H9 (cell line): ENCODE measurements at regions not wholly inside any gene's neighbourhood (a gene's known extent, or its start where the extent isn't known, plus 50 kb on each side); places are given as distances from the start of the nearest gene placed in this dataset.

Experiments
- DNase-seq: peaks from one replicate; pipeline ENCODE4 v3.0.0-alpha.2; 2017
- H2AFZ ChIP-seq: one replicate; pipeline ENCODE4 v1.6.1; 2013; ENCODE audit warnings: mild to moderate bottlenecking, low read length, control low read depth, moderate library complexity
- H2AK5ac ChIP-seq: 2 replicates; pipeline ENCODE4 v1.6.1; 2013; ENCODE audit warnings: low read length, control low read depth, mixed read lengths; ENCODE audit not compliant: insufficient read length
- H2BK120ac ChIP-seq: one replicate; pipeline ENCODE4 v1.6.1; 2013; ENCODE audit warnings: low read depth, mild to moderate bottlenecking, low read length, control low read depth, inconsistent platforms; ENCODE audit not compliant: poor library complexity, severe bottlenecking
- H2BK12ac ChIP-seq: 2 replicates; pipeline ENCODE4 v1.6.1; 2013; ENCODE audit warnings: low read length, control low read depth, mixed read lengths, low read depth; ENCODE audit not compliant: insufficient read length
- H2BK15ac ChIP-seq: 2 replicates; pipeline ENCODE4 v1.6.1; 2013; ENCODE audit warnings: low read depth, low read length, control low read depth
- H2BK20ac ChIP-seq: one replicate; pipeline ENCODE4 v1.6.1; 2013; ENCODE audit warnings: low read depth, mild to moderate bottlenecking, low read length, control low read depth, inconsistent platforms; ENCODE audit not compliant: poor library complexity, severe bottlenecking
- H2BK5ac ChIP-seq: 2 replicates; pipeline ENCODE4 v1.6.1; 2013; ENCODE audit warnings: low read length, control low read depth, mixed read lengths; ENCODE audit not compliant: insufficient read length
- H3K14ac ChIP-seq: 2 replicates; pipeline ENCODE4 v1.6.1; 2013; ENCODE audit warnings: low read length, control low read depth; ENCODE audit not compliant: insufficient read depth
- H3K18ac ChIP-seq: 2 replicates; pipeline ENCODE4 v1.6.1; 2013; ENCODE audit warnings: low read depth, mild to moderate bottlenecking, mixed read lengths, low read length, control low read depth; ENCODE audit not compliant: insufficient read length
- H3K23ac ChIP-seq: 2 replicates; pipeline ENCODE4 v1.6.1; 2013; ENCODE audit warnings: low read length, control low read depth, mixed read lengths, low read depth; ENCODE audit not compliant: insufficient read length
- H3K23me2 ChIP-seq: 2 replicates; pipeline ENCODE4 v1.6.1; 2013; ENCODE audit warnings: low read depth, mild to moderate bottlenecking, mixed read lengths, low read length, control low read depth; ENCODE audit not compliant: insufficient read length, poor library complexity, severe bottlenecking
- H3K27ac ChIP-seq: 2 replicates; pipeline ENCODE4 v1.5.1; 2013; ENCODE audit warnings: low read length, control low read depth, mixed read lengths, low read depth; ENCODE audit not compliant: insufficient read length
- H3K27me3 ChIP-seq: 2 replicates; pipeline ENCODE4 v1.6.1; 2013; ENCODE audit warnings: low read length, control low read depth, inconsistent platforms; ENCODE audit not compliant: insufficient read depth
- H3K4ac ChIP-seq: 2 replicates; pipeline ENCODE4 v1.6.1; 2013; ENCODE audit warnings: low read depth, mild to moderate bottlenecking, control low read depth, inconsistent platforms, low read length, moderate library complexity
- H3K4me1 ChIP-seq: 2 replicates; pipeline ENCODE4 v1.6.1; 2013; ENCODE audit warnings: low read length, control low read depth, inconsistent platforms; ENCODE audit not compliant: insufficient read depth
- H3K4me2 ChIP-seq: 2 replicates; pipeline ENCODE4 v1.6.1; 2013; ENCODE audit warnings: low read length, control low read depth, mixed read lengths; ENCODE audit not compliant: insufficient read length, insufficient read depth
- H3K56ac ChIP-seq: 2 replicates; pipeline ENCODE4 v1.6.1; 2013; ENCODE audit warnings: low read depth, mild to moderate bottlenecking, mixed read lengths, low read length, control low read depth; ENCODE audit not compliant: insufficient read length
- H3K79me1 ChIP-seq: 2 replicates; pipeline ENCODE4 v1.6.1; 2013; ENCODE audit warnings: low read depth, mild to moderate bottlenecking, moderate library complexity, low read length, control low read depth, inconsistent platforms; ENCODE audit not compliant: insufficient read depth, poor library complexity, severe bottlenecking
- H3K79me2 ChIP-seq: 2 replicates; pipeline ENCODE4 v1.6.1; 2013; ENCODE audit warnings: low read length, control low read depth, inconsistent platforms; ENCODE audit not compliant: insufficient read depth
- H3K9ac ChIP-seq: 2 replicates; pipeline ENCODE4 v1.6.1; 2013; ENCODE audit warnings: low read length, control low read depth, mixed read lengths; ENCODE audit not compliant: insufficient read length; ENCODE audit errors: extremely low read depth
- H3K9me3 ChIP-seq: one replicate; pipeline ENCODE4 v1.6.1; 2013; ENCODE audit warnings: low read depth, low read length, inconsistent platforms; ENCODE audit not compliant: control insufficient read depth
- H3T11ph ChIP-seq: one replicate; pipeline ENCODE4 v1.6.1; 2013; ENCODE audit warnings: mild to moderate bottlenecking, low read length, control low read depth, inconsistent platforms
- H4K20me1 ChIP-seq: one replicate; pipeline ENCODE4 v1.6.1; 2013; ENCODE audit not compliant: control insufficient read depth, insufficient read length, insufficient read depth
- H4K5ac ChIP-seq: 2 replicates; pipeline ENCODE4 v1.6.1; 2013; ENCODE audit warnings: low read depth, mild to moderate bottlenecking, mixed read lengths, low read length, control low read depth; ENCODE audit not compliant: insufficient read length
- H4K8ac ChIP-seq: replicated peaks from 2 replicates; pipeline ENCODE4 v1.6.1; 2013; ENCODE audit warnings: low read length, control low read depth, mixed read lengths, low read depth; ENCODE audit not compliant: insufficient read length
- H4K91ac ChIP-seq: 2 replicates; pipeline ENCODE4 v1.6.1; 2013; ENCODE audit warnings: low read depth, mild to moderate bottlenecking, moderate library complexity, mixed read lengths, low read length, control low read depth; ENCODE audit not compliant: insufficient read length
- H3K27ac Mint-ChIP-seq, 3 experiments: 2 replicates in 2 of 3; 3 replicates in 1 of 3; pipeline ENCODE4 v1.8.0; 2020 to 2021; ENCODE audit warnings: mixed read lengths in 3 of 3, mild to moderate bottlenecking in 1 of 3, moderate library complexity in 1 of 3
- H3K27me3 Mint-ChIP-seq: 2 replicates; pipeline ENCODE4 v1.8.0; 2021; ENCODE audit warnings: low read depth, mild to moderate bottlenecking, moderate library complexity, mixed read lengths
- H3K36me3 Mint-ChIP-seq, 3 experiments: 2 replicates in 2 of 3; 3 replicates in 1 of 3; pipeline ENCODE4 v1.8.0; 2020 to 2021; ENCODE audit warnings: low read depth in 3 of 3, mixed read lengths in 3 of 3; ENCODE audit not compliant: insufficient read depth in 1 of 3
- H3K4me1 Mint-ChIP-seq, 2 experiments: 2 replicates each; pipeline ENCODE4 v1.8.0; 2020; ENCODE audit warnings: mixed read lengths in 2 of 2
- H3K4me3 Mint-ChIP-seq, 2 experiments: 2 replicates in 1 of 2; 3 replicates in 1 of 2; pipeline ENCODE4 v1.8.0; 2020 to 2021; ENCODE audit warnings: mild to moderate bottlenecking in 2 of 2, mixed read lengths in 2 of 2, moderate library complexity in 1 of 2
- H3K9me3 Mint-ChIP-seq, 2 experiments: 2 replicates in 1 of 2; 3 replicates in 1 of 2; pipeline ENCODE4 v1.8.0; 2020; ENCODE audit warnings: mild to moderate bottlenecking in 2 of 2, mixed read lengths in 2 of 2, moderate library complexity in 1 of 2
- WGBS: extraction: QIAGEN DNeasy Blood & Tissue Kit; methylation state at CpG from one replicate; pipeline ENCODE4 v1.1.7; 2013; ENCODE audit warnings: missing lambda C conversion rate, low lambda C conversion rate, mixed read lengths; ENCODE audit not compliant: insufficient read length; ENCODE audit errors: extremely low coverage; 5-methylcytosine and 5-hydroxymethylcytosine counted together
- TF ChIP-seq, protein P1 (sequence below): fragments of 200-600 bp; sonication (generic); conservative IDR thresholded peaks from 3 replicates; pipeline ENCODE4 v1.8.0; 2021; ENCODE audit warnings: antibody characterized with exemption, mild to moderate bottlenecking

DNA sequence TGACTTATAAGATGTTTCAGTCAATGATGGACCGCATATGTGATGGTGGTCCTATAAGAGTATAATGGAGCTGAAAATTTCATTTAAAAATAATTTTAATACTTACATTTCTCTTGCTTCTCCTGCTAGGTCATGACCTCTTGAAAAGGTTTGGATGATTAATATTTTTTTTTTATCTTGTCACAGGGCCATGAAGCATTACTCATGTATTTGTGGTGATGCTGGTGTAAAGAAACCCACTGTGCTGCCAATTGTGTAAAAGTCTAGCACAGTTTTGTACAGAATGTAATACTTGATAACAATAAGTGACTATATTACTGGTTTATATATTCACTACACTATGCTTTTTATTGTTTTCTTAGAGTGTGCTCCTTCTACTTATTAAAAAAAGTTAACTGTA, 124.2 kb upstream of the CELF4 start:
- WGBS: no CpG with 5 or more reads among the region's 1 CpG
- no peak overlapping the region for H2BK12ac ChIP-seq
- Mint-ChIP-seq H3K4me1 (peaks cover 3 to 6% of the 10 kb centered on the region in 2 experiments), H3K27me3 (peaks cover 9% of the 10 kb centered on the region), H3K9me3 (peaks cover 0 to 2% of the 10 kb centered on the region in 2 experiments; a peak in 1 of 5 replicates), H3K27ac (no peak overlapping the region), H3K4me3 (no peak overlapping the region), H3K36me3 (no peaks in the 10 kb centered on the region)
- no peak overlapping the region for H4K91ac ChIP-seq
- H3K79me1 ChIP-seq: no peaks in the 10 kb centered on the region
- no peak overlapping the region for H2AK5ac ChIP-seq
- H2BK15ac ChIP-seq: no peak overlapping the region
- TF ChIP-seq, protein P1, sequence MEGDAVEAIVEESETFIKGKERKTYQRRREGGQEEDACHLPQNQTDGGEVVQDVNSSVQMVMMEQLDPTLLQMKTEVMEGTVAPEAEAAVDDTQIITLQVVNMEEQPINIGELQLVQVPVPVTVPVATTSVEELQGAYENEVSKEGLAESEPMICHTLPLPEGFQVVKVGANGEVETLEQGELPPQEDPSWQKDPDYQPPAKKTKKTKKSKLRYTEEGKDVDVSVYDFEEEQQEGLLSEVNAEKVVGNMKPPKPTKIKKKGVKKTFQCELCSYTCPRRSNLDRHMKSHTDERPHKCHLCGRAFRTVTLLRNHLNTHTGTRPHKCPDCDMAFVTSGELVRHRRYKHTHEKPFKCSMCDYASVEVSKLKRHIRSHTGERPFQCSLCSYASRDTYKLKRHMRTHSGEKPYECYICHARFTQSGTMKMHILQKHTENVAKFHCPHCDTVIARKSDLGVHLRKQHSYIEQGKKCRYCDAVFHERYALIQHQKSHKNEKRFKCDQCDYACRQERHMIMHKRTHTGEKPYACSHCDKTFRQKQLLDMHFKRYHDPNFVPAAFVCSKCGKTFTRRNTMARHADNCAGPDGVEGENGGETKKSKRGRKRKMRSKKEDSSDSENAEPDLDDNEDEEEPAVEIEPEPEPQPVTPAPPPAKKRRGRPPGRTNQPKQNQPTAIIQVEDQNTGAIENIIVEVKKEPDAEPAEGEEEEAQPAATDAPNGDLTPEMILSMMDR: no peak
- H3K27me3 ChIP-seq: no peaks in the 10 kb centered on the region
- no peak overlapping the region for H3T11ph ChIP-seq
- H3K23me2 ChIP-seq: no peaks in the 10 kb centered on the region
- H3K9me3 ChIP-seq: no peaks in the 10 kb centered on the region
- H3K4me1 ChIP-seq: 0 out of 2 replicates have a peak, but pooled peaks cover 2% of the 10 kb centered on the region
- H2AFZ ChIP-seq: no peak overlapping the region
- H2BK5ac ChIP-seq: no peak overlapping the region
- H4K8ac ChIP-seq: no peak overlapping the region
- H3K14ac ChIP-seq: no peak overlapping the region
- H2BK120ac ChIP-seq: no peak overlapping the region
- H4K5ac ChIP-seq: no peak overlapping the region
- 0 out of 2 replicates have a peak, but pooled peaks cover 1% of the 10 kb centered on the region for H3K79me2 ChIP-seq
- H3K27ac ChIP-seq: no peak overlapping the region
- H3K4me2 ChIP-seq: no peak overlapping the region
- H3K23ac ChIP-seq: no peak overlapping the region
- H2BK20ac ChIP-seq: no peak overlapping the region
- H3K9ac ChIP-seq: no peak overlapping the region
- no peaks in the 10 kb centered on the region for H4K20me1 ChIP-seq
- DNase-seq: no peak
- no peak overlapping the region for H3K4ac ChIP-seq
- no peak overlapping the region for H3K18ac ChIP-seq
- no peak overlapping the region for H3K56ac ChIP-seq
